ENCODE measurements at regions not wholly inside any gene's neighbourhood (a gene's known extent, or its start where the extent isn't known, plus 50 kb on each side); places are given as distances from the start of the nearest gene placed in this dataset.

GRCh38 chr5:167503926-167504720 is 787.3 kb upstream of the WWC1 start:
- no peak for DNase-seq (ENCODE audit: low read depth)
- no peak overlapping the region for H3K4me3 ChIP-seq (ENCODE audit: low read depth, low read length)
- TF ChIP-seq CTCF (IDR thresholded peaks at IDR 0.05; ENCODE audit: control insufficient read depth, extremely low read depth, insufficient read depth), result no peak

- DNase-seq (ENCODE audit: low read depth), result no peak
- H3K4me3 ChIP-seq (ENCODE audit: low read depth, low read length), result no peak overlapping the region
- TF ChIP-seq CTCF (IDR thresholded peaks at IDR 0.05; ENCODE audit: control insufficient read depth, extremely low read depth, insufficient read depth), result no peak
These were observed 783.8 kb upstream of the WWC1 start for GRCh38 chr5:167507463-167508233.

- no peak for TF ChIP-seq CTCF (IDR thresholded peaks at IDR 0.05; ENCODE audit: control insufficient read depth, extremely low read depth, insufficient read depth)
- no peak overlapping the region for H3K4me3 ChIP-seq (ENCODE audit: low read depth, low read length)
- no peak for DNase-seq (ENCODE audit: low read depth)
These were observed 782.4 kb upstream of the WWC1 start for GRCh38 chr5:167509076-167509475.

GRCh38 chr5:167511276-167511675 is 780.2 kb upstream of the WWC1 start:
- H3K4me3 ChIP-seq (ENCODE audit: low read depth, low read length), result no peak overlapping the region
- DNase-seq (ENCODE audit: low read depth), result no peak
- no peak for TF ChIP-seq CTCF (IDR thresholded peaks at IDR 0.05; ENCODE audit: control insufficient read depth, extremely low read depth, insufficient read depth)

GRCh38 chr5:167512111-167512510 is 779.3 kb upstream of the WWC1 start:
- H3K4me3 ChIP-seq (ENCODE audit: low read depth, low read length), result no peak overlapping the region
- TF ChIP-seq CTCF (IDR thresholded peaks at IDR 0.05; ENCODE audit: control insufficient read depth, extremely low read depth, insufficient read depth), result no peak
- no peak for DNase-seq (ENCODE audit: low read depth)

- no peak overlapping the region for H3K4me3 ChIP-seq (ENCODE audit: low read depth, low read length)
- DNase-seq (ENCODE audit: low read depth), result peak; percentile 91
- no peak for TF ChIP-seq CTCF (IDR thresholded peaks at IDR 0.05; ENCODE audit: control insufficient read depth, extremely low read depth, insufficient read depth)
These were observed 778.1 kb upstream of the WWC1 start for GRCh38 chr5:167513381-167513780.

All from LNCaP clone FGC (cell line).